GM21390 (cell line): ENCODE measurements at regions not wholly inside any gene's neighbourhood (a gene's known extent, or its start where the extent isn't known, plus 50 kb on each side); places are given as distances from the start of the nearest gene placed in this dataset.

Experiments used
- ATAC-seq: cut with Tn5 transposase; IDR thresholded peaks from one replicate; pipeline ENCODE4 v1.9.1; 2021; ENCODE audit not compliant: unreplicated experiment

GRCh38 chr5:29380029-29380428 is 1813.5 kb upstream of the CDH6 start:
- no peak for ATAC-seq

GRCh38 chr5:29379619-29380018 is 1813.9 kb upstream of the CDH6 start:
- ATAC-seq: no peak

GRCh38 chr5:29378104-29378503 is 1815.4 kb upstream of the CDH6 start:
- no peak for ATAC-seq

GRCh38 chr5:29370248-29370647 is 1823.2 kb upstream of the CDH6 start:
- no peak for ATAC-seq

GRCh38 chr5:29367176-29367833 is 1826.2 kb upstream of the CDH6 start:
- no peak for ATAC-seq

- ATAC-seq: no peak
Observed at GRCh38 chr5:29351170-29351569, 1842.3 kb upstream of the CDH6 start.

GRCh38 chr5:29337030-29337429 is 1856.5 kb upstream of the CDH6 start:
- no peak for ATAC-seq

- ATAC-seq: no peak
Observed at GRCh38 chr5:29321591-29321990, 1871.9 kb upstream of the CDH6 start.

GRCh38 chr5:29309359-29309758 is 1884.1 kb upstream of the CDH6 start:
- no peak for ATAC-seq

GRCh38 chr5:29307478-29307877 is 1886.0 kb upstream of the CDH6 start:
- no peak for ATAC-seq

GRCh38 chr5:29304545-29304944 is 1888.9 kb upstream of the CDH6 start:
- ATAC-seq: no peak

GRCh38 chr5:29296548-29296947 is 1896.9 kb upstream of the CDH6 start:
- no peak for ATAC-seq

- no peak for ATAC-seq
Observed at GRCh38 chr5:29277642-29278041, 1915.8 kb upstream of the CDH6 start.

- no peak for ATAC-seq
Observed at GRCh38 chr5:29276371-29276770, 1917.1 kb upstream of the CDH6 start.

GRCh38 chr5:29263915-29264351 is 1929.6 kb upstream of the CDH6 start:
- no peak for ATAC-seq

- no peak for ATAC-seq
Observed at GRCh38 chr5:29262339-29263123, 1931.0 kb upstream of the CDH6 start.

- no peak for ATAC-seq
Observed at GRCh38 chr5:29261213-29261612, 1932.3 kb upstream of the CDH6 start.

- ATAC-seq: no peak
Observed at GRCh38 chr5:29252390-29252789, 1941.1 kb upstream of the CDH6 start.

GRCh38 chr5:29247346-29248028 is 1946.0 kb upstream of the CDH6 start:
- ATAC-seq: no peak

- ATAC-seq: no peak
Observed at GRCh38 chr5:29240379-29240778, 1953.1 kb upstream of the CDH6 start.

GRCh38 chr5:29239606-29240005 is 1953.9 kb upstream of the CDH6 start:
- ATAC-seq: no peak

GRCh38 chr5:29238115-29238514 is 1955.4 kb upstream of the CDH6 start:
- no peak for ATAC-seq
